RWPE2 (cell line): ENCODE measurements at regions not wholly inside any gene's neighbourhood (a gene's known extent, or its start where the extent isn't known, plus 50 kb on each side); places are given as distances from the start of the nearest gene placed in this dataset.

Experiments used
- ATAC-seq: fragments of 200-7000 bp; cut with Tn5 transposase; 3 replicates; pipeline ENCODE4 v1.9.1; 2021; ENCODE audit warnings: low read depth
- DNase-seq: peaks from one replicate; pipeline ENCODE4 v3.0.0-alpha.2; 2020; ENCODE audit warnings: low spot score
- H3K27ac ChIP-seq: fragments of 450-650 bp; 2 replicates; pipeline ENCODE4 v1.5.1; 2017; ENCODE audit warnings: mild to moderate bottlenecking; ENCODE audit not compliant: poor library complexity, severe bottlenecking
- H3K27me3 ChIP-seq: fragments of 250-450 bp; sonication (Bioruptor Pico); 2 replicates; pipeline ENCODE4 v1.5.1; 2021; ENCODE audit warnings: mild to moderate bottlenecking, moderate library complexity; ENCODE audit not compliant: insufficient read depth, poor library complexity, severe bottlenecking
- H3K36me3 ChIP-seq: fragments of 250-450 bp; sonication (Bioruptor Pico); 2 replicates; pipeline ENCODE4 v1.5.1; 2020; ENCODE audit warnings: low read depth, mild to moderate bottlenecking, moderate library complexity
- H3K4me1 ChIP-seq: fragments of 250-450 bp; sonication (Bioruptor Pico); 2 replicates; pipeline ENCODE4 v1.5.1; 2021; ENCODE audit warnings: mild to moderate bottlenecking, moderate library complexity; ENCODE audit not compliant: insufficient read depth, poor library complexity, severe bottlenecking
- H3K4me3 ChIP-seq: fragments of 250-450 bp; sonication (Bioruptor Pico); 2 replicates; pipeline ENCODE4 v1.5.1; 2021; ENCODE audit warnings: mild to moderate bottlenecking, moderate library complexity; ENCODE audit not compliant: severe bottlenecking
- H3K9me3 ChIP-seq: fragments of 250-450 bp; sonication (Bioruptor Pico); 2 replicates; pipeline ENCODE4 v1.5.1; 2021; ENCODE audit warnings: mild to moderate bottlenecking, moderate library complexity; ENCODE audit not compliant: severe bottlenecking
- CTCF ChIP-seq: fragments of 450-650 bp; IDR thresholded peaks from one replicate; pipeline ENCODE4 v1.5.1; 2017; ENCODE audit warnings: mild to moderate bottlenecking, moderate library complexity; ENCODE audit not compliant: poor library complexity, severe bottlenecking

GRCh38 chr18:29087616-29088246 lies 910.8 kb upstream of the CDH2 start:
- no peaks in the 10 kb centered on the region for H3K4me1 ChIP-seq
- ATAC-seq (no peak), DNase-seq (no peak)
- H3K36me3 ChIP-seq = no peaks in the 10 kb centered on the region
- no peak overlapping the region for H3K27ac ChIP-seq
- TF ChIP-seq CTCF = no peak
- H3K4me3 ChIP-seq = no peak overlapping the region
- H3K27me3 ChIP-seq = no peaks in the 10 kb centered on the region
- H3K9me3 ChIP-seq = no peaks in the 10 kb centered on the region

GRCh38 chr18:29084120-29084519 lies 907.2 kb upstream of the CDH2 start:
- DNase-seq = no peak
- no peak for ATAC-seq
- H3K9me3 ChIP-seq = no peaks in the 10 kb centered on the region
- H3K36me3 ChIP-seq = no peaks in the 10 kb centered on the region
- no peak overlapping the region for H3K27ac ChIP-seq
- no peaks in the 10 kb centered on the region for H3K4me1 ChIP-seq
- H3K27me3 ChIP-seq = no peaks in the 10 kb centered on the region
- TF ChIP-seq CTCF = no peak
- no peak overlapping the region for H3K4me3 ChIP-seq

GRCh38 chr18:29083545-29083944 lies 906.6 kb upstream of the CDH2 start:
- Histone ChIP-seq H3K27me3 (no peaks in the 10 kb centered on the region), H3K9me3 (no peaks in the 10 kb centered on the region), H3K36me3 (no peaks in the 10 kb centered on the region), H3K4me3 (no peak overlapping the region), H3K4me1 (no peaks in the 10 kb centered on the region), H3K27ac (no peak overlapping the region)
- TF ChIP-seq CTCF = no peak
- no peak for DNase-seq
- no peak for ATAC-seq

GRCh38 chr18:29080946-29081345 lies 904.0 kb upstream of the CDH2 start:
- Histone ChIP-seq H3K4me1 (no peaks in the 10 kb centered on the region), H3K27me3 (no peaks in the 10 kb centered on the region), H3K4me3 (no peak overlapping the region), H3K36me3 (no peaks in the 10 kb centered on the region), H3K9me3 (no peaks in the 10 kb centered on the region), H3K27ac (no peak overlapping the region)
- DNase-seq = no peak
- no peak for ATAC-seq
- no peak for TF ChIP-seq CTCF

GRCh38 chr18:29078273-29078672 lies 901.3 kb upstream of the CDH2 start:
- Histone ChIP-seq H3K36me3 (no peaks in the 10 kb centered on the region), H3K27me3 (no peaks in the 10 kb centered on the region), H3K4me1 (no peaks in the 10 kb centered on the region), H3K4me3 (no peak overlapping the region), H3K27ac (no peak overlapping the region), H3K9me3 (no peaks in the 10 kb centered on the region)
- DNase-seq (no peak), ATAC-seq (no peak)
- TF ChIP-seq CTCF = no peak
